G401.6 (cell line): ENCODE measurements at regions not wholly inside any gene's neighbourhood (a gene's known extent, or its start where the extent isn't known, plus 50 kb on each side); places are given as distances from the start of the nearest gene placed in this dataset.
"Not testable (repeated sequence)": the region's sequence is repeated elsewhere in the genome, so short reads cannot be mapped to it uniquely, and the experiment has no call there.

Experiments used
- FAIRE-seq: peaks from 2 replicates; lab custom pipeline; 2012; peaks lifted over from hg19 to GRCh38; lab: Jason Lieb, UNC

GRCh38 chr5:113721171-113721570, 207.7 kb downstream of the YTHDC2 start:
- FAIRE-seq = no peak

- FAIRE-seq = no peak
Measured at GRCh38 chr5:113723021-113723420, 209.5 kb downstream of the YTHDC2 start.

GRCh38 chr5:113735751-113736150, 222.3 kb downstream of the YTHDC2 start:
- no peak for FAIRE-seq

GRCh38 chr5:113742176-113742575, 228.7 kb downstream of the YTHDC2 start:
- no peak for FAIRE-seq

GRCh38 chr5:113742639-113743038, 229.1 kb downstream of the YTHDC2 start:
- FAIRE-seq = no peak

GRCh38 chr5:113748403-113748802, 234.9 kb downstream of the YTHDC2 start:
- no peak for FAIRE-seq

- no peak for FAIRE-seq
Measured at GRCh38 chr5:113749334-113749733, 235.8 kb downstream of the YTHDC2 start.

GRCh38 chr5:113753182-113753581, 239.7 kb downstream of the YTHDC2 start:
- not testable (repeated sequence) for FAIRE-seq

- no peak for FAIRE-seq
Measured at GRCh38 chr5:113755516-113755915, 242.0 kb downstream of the YTHDC2 start.

GRCh38 chr5:113757508-113757907, 244.0 kb downstream of the YTHDC2 start:
- no peak for FAIRE-seq

- FAIRE-seq = no peak
Measured at GRCh38 chr5:113759505-113759904, 246.0 kb downstream of the YTHDC2 start.

- FAIRE-seq = no peak
Measured at GRCh38 chr5:113760486-113760885, 247.0 kb downstream of the YTHDC2 start.

GRCh38 chr5:113761594-113761993, 248.1 kb downstream of the YTHDC2 start:
- FAIRE-seq = no peak

- no peak for FAIRE-seq
Measured at GRCh38 chr5:113764382-113764781, 250.9 kb downstream of the YTHDC2 start.

- FAIRE-seq = not testable (repeated sequence)
Measured at GRCh38 chr5:113766827-113767226, 253.3 kb downstream of the YTHDC2 start.

- FAIRE-seq = no peak
Measured at GRCh38 chr5:113770648-113771047, 257.2 kb downstream of the YTHDC2 start.

GRCh38 chr5:113771483-113771882, 258.0 kb downstream of the YTHDC2 start:
- FAIRE-seq = no peak

- FAIRE-seq = no peak
Measured at GRCh38 chr5:113776168-113776567, 262.7 kb downstream of the YTHDC2 start.

GRCh38 chr5:113776832-113777525, 263.5 kb downstream of the YTHDC2 start:
- no peak for FAIRE-seq

GRCh38 chr5:113778147-113778546, 264.7 kb downstream of the YTHDC2 start:
- no peak for FAIRE-seq

- FAIRE-seq = no peak
Measured at GRCh38 chr5:113788141-113788655, 274.7 kb downstream of the YTHDC2 start.

GRCh38 chr5:113789769-113790168, 276.3 kb downstream of the YTHDC2 start:
- no peak for FAIRE-seq

GRCh38 chr5:113792806-113793205, 279.3 kb downstream of the YTHDC2 start:
- FAIRE-seq = no peak

GRCh38 chr5:113794981-113795380, 281.5 kb downstream of the YTHDC2 start:
- no peak for FAIRE-seq
